ENCODE measurements at regions not wholly inside any gene's neighbourhood (a gene's known extent, or its start where the extent isn't known, plus 50 kb on each side); places are given as distances from the start of the nearest gene placed in this dataset.

DNA sequence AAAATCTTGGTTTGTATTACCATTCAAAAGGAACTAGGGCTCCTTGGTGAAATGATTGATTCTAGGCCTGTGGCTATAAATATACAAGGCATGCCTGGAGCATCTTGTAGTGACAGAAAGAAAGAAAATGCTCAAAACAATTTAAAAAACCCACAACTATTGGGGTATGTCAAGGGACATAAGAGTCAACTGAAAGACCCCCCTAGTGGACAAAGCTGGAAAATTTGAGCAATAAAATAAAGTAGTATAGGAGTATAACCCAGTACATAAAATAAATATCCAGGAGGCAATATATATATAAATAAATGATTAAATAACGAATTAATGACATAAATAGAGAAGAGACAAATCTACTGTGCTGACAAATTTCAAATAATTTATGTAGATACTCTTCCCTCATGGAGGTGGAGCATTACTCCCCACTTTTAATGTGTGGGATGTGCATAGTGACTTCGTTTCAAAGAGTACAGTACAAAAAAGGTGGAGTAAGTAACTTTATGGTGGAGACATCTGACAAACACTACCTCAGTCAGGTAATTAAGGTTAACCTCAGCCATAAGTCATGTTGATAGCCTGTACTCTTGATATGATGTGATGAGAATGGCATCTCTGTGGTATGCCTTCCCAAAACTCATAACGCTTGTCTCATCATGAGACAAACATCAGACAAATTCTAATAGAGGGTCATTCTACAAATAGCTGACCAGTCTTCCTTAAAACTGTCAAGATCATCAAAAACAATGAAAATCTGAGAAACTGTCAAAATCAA is 185.0 kb upstream of the GLRA2 start:
- TF ChIP-seq NFE2L2 (IDR thresholded peaks at IDR 0.05; ENCODE audit: low read depth, low read length): no peak
- TF ChIP-seq, protein P1, sequence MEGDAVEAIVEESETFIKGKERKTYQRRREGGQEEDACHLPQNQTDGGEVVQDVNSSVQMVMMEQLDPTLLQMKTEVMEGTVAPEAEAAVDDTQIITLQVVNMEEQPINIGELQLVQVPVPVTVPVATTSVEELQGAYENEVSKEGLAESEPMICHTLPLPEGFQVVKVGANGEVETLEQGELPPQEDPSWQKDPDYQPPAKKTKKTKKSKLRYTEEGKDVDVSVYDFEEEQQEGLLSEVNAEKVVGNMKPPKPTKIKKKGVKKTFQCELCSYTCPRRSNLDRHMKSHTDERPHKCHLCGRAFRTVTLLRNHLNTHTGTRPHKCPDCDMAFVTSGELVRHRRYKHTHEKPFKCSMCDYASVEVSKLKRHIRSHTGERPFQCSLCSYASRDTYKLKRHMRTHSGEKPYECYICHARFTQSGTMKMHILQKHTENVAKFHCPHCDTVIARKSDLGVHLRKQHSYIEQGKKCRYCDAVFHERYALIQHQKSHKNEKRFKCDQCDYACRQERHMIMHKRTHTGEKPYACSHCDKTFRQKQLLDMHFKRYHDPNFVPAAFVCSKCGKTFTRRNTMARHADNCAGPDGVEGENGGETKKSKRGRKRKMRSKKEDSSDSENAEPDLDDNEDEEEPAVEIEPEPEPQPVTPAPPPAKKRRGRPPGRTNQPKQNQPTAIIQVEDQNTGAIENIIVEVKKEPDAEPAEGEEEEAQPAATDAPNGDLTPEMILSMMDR (conservative IDR thresholded peaks at IDR 0.05; ENCODE audit: low read depth, low read length): no peak
